HUES48 (cell line): ENCODE measurements at regions not wholly inside any gene's neighbourhood (a gene's known extent, or its start where the extent isn't known, plus 50 kb on each side); places are given as distances from the start of the nearest gene placed in this dataset.
"Not testable (repeated sequence)": the region's sequence is repeated elsewhere in the genome, so short reads cannot be mapped to it uniquely, and the experiment has no call there.

Experiments
- H3K27ac ChIP-seq: one replicate; pipeline ENCODE4 v1.7.0; 2013; ENCODE audit warnings: low read depth, low read length, inconsistent platforms
- H3K27me3 ChIP-seq: 2 replicates; pipeline ENCODE4 v1.6.1; 2013; ENCODE audit warnings: mild to moderate bottlenecking, low read length; ENCODE audit not compliant: control insufficient read depth, insufficient read depth
- H3K36me3 ChIP-seq: 2 replicates; pipeline ENCODE4 v1.6.1; 2013; ENCODE audit warnings: low read length; ENCODE audit not compliant: control insufficient read depth, insufficient read depth
- H3K4me1 ChIP-seq: 2 replicates; pipeline ENCODE4 v1.6.1; 2013; ENCODE audit warnings: mild to moderate bottlenecking, low read length; ENCODE audit not compliant: control insufficient read depth, insufficient read depth
- H3K4me3 ChIP-seq: 2 replicates; pipeline ENCODE4 v1.5.1; 2013; ENCODE audit warnings: mild to moderate bottlenecking, low read depth, low read length
- H3K9ac ChIP-seq: 2 replicates; pipeline ENCODE4 v1.6.1; 2013; ENCODE audit warnings: mild to moderate bottlenecking, low read depth, low read length, moderate library complexity
- H3K9me3 ChIP-seq: 2 replicates; pipeline ENCODE4 v1.6.1; 2013; ENCODE audit warnings: low read length; ENCODE audit not compliant: control insufficient read depth, insufficient read depth

DNA sequence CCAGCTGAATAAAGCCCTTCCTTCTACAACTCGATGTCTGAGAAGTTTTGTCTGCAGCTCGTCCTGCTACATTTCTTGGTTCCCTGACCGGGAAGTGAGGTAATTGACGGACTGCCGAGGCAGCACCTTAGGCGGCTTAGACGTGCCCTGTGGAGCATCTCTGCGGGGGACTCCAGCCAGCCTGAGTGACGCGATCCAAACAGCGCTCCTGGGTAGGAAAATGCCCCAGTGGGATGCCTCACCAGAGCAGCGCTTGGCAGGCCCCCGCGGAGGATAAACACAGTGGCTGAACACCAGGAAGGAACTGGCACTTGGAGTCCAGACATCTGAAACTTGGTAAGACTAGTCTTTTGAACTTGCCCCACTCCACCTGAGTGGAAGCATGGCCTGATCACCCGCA, 737.3 kb downstream of the COL12A1 start:
- not testable (repeated sequence) for H3K27ac ChIP-seq, H3K4me1 ChIP-seq, H3K9me3 ChIP-seq, H3K9ac ChIP-seq, H3K36me3 ChIP-seq, H3K4me3 ChIP-seq, H3K27me3 ChIP-seq

DNA sequence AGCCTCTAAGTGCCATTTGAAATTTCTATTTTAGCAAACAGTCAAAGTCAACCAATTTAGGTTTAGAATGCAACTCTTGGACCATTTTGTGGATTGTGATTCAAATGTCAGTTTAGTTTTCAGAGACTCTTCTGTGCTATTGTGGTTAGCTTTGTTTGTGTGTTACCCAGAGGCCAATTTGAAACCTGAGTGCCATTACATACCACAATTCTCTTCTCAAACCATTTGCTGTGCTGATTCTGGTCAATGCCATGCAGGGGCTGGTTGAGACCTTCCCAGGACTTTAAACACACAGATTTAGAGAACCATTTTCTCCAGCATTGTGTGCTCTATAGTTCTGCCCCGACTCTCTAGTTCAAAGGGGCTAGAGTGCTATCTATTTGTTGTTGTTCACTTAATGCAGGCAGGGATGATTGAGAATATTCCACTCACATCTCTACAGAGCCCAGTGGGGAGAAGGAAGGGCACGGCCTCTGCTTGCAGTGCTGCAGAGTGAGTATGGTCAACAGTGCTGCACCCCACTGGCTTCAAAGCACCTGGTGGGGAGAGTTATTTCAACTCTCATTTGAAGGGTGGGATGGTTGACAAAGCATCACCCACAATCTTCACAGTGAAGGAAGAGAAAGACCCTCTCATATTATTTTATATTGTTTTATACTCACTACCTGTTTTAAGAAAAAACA, 738.2 kb downstream of the COL12A1 start:
- no peak overlapping the region for H3K4me3 ChIP-seq
- peaks cover 6% of the 10 kb centered on the region for H3K4me1 ChIP-seq
- H3K36me3 ChIP-seq: no peaks in the 10 kb centered on the region
- no peaks in the 10 kb centered on the region for H3K9me3 ChIP-seq
- H3K27me3 ChIP-seq: no peaks in the 10 kb centered on the region
- H3K9ac ChIP-seq: no peak overlapping the region
- no peak overlapping the region for H3K27ac ChIP-seq

DNA sequence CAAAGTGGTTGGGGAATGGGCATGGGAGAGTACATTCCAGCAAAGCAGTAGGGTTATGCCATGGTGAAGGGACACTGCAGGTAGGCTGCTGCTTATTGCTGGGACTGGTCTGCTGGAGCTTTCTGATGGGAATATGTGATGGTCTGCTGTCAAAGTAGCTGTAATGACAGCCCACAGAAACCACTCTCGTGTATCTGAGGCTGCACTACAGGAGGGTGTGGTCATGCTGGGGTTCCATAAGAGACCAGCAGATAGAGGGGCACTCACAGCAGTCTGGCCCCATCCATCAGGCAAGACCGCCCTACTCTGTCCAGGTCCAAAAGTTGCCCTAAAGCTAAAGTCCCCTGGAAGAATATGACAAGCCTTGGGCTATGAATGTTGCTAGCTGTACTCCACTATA, 739.3 kb downstream of the COL12A1 start:
- Histone ChIP-seq H3K27me3 (no peaks in the 10 kb centered on the region), H3K4me3 (no peak overlapping the region), H3K9ac (no peak overlapping the region), H3K27ac (no peak overlapping the region), H3K36me3 (no peaks in the 10 kb centered on the region), H3K9me3 (no peaks in the 10 kb centered on the region), H3K4me1 (peaks cover 6% of the 10 kb centered on the region)

DNA sequence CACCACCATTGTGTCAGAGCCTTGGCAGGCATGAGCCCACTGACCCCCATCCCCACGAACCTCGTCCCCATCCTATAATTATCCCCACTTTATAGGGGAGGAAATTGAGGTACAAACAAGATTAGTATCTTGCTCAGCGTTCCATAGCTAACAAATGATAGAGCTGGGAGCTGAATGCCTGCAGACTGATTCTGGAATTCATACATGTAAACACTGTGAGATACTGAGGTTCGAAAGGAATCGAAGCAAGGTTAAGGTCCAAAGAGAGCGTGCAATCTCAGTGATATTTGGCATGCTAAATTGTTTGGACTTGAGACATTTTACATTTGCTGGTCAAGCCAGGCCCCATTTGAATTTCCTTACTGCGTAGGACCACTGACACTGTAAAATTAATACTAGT, 746.6 kb downstream of the COL12A1 start:
- H3K36me3 ChIP-seq: no peaks in the 10 kb centered on the region
- H3K9ac ChIP-seq: no peak overlapping the region
- H3K27me3 ChIP-seq: no peaks in the 10 kb centered on the region
- H3K27ac ChIP-seq: no peak overlapping the region
- H3K4me1 ChIP-seq: no peaks in the 10 kb centered on the region
- no peaks in the 10 kb centered on the region for H3K9me3 ChIP-seq
- no peak overlapping the region for H3K4me3 ChIP-seq

DNA sequence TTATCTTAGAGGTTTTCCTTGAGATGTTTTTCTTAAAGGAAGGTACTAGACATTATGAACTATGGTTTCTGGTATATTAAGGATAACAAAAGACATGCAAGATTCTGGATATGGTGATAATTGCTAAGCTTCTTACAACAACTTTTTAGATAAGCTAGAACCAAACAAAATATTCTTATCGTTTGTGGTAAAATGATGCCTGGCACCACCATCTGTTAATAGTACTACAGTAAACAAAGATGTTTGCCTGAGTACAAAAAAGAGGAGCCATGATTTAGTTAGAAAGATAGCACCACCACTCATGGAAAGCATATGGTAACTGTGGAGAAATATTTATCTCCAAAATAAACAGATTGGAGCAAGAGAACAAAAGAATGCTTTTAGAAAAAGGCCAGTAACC, 747.3 kb downstream of the COL12A1 start:
- no peak overlapping the region for H3K27ac ChIP-seq
- no peak overlapping the region for H3K9ac ChIP-seq
- no peak overlapping the region for H3K4me3 ChIP-seq
- no peaks in the 10 kb centered on the region for H3K36me3 ChIP-seq
- H3K27me3 ChIP-seq: no peaks in the 10 kb centered on the region
- no peaks in the 10 kb centered on the region for H3K9me3 ChIP-seq
- no peaks in the 10 kb centered on the region for H3K4me1 ChIP-seq

DNA sequence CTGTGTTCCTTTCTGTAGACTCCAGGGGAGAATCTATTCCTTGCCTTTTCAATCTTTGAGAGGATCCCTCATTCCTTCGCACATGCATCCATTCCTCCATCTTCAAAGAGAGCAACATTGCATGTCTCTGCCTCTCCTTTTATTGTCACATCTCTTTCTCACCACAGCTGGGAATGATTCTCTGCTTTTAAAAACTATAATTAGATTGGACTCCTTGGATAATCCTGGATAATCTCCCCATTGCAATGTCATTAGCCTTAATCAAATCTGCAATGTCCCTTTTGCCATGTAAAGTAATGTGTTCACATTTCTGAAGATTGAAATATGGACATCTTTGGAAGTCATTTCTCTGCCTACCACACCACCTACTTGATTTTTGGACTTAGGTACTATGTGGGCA, 750.1 kb downstream of the COL12A1 start:
- Histone ChIP-seq H3K4me3 (no peak overlapping the region), H3K9ac (no peak overlapping the region), H3K36me3 (no peaks in the 10 kb centered on the region), H3K4me1 (no peaks in the 10 kb centered on the region), H3K27ac (no peak overlapping the region), H3K27me3 (no peaks in the 10 kb centered on the region), H3K9me3 (no peaks in the 10 kb centered on the region)

DNA sequence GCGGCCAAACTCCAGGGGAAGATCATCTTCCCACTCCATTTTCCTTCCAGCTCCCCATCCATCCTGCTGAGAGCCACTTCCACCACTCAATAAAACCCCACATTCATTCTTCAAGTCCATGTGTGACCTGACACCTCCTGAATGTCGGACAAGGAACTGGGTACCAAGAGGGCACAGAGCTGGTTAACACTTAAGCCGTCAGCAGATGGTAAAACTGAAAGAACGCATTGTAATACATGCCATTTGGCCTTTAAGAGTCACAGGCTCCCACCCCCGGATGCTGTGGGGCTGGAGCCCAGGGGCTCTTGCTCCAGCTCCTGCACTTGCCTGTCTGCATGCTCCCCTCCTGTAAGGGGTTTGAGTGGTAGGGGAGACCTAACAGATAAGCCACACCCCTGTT, 753.9 kb downstream of the COL12A1 start:
- no peaks in the 10 kb centered on the region for H3K36me3 ChIP-seq
- no peaks in the 10 kb centered on the region for H3K4me1 ChIP-seq
- no peak overlapping the region for H3K9ac ChIP-seq

DNA sequence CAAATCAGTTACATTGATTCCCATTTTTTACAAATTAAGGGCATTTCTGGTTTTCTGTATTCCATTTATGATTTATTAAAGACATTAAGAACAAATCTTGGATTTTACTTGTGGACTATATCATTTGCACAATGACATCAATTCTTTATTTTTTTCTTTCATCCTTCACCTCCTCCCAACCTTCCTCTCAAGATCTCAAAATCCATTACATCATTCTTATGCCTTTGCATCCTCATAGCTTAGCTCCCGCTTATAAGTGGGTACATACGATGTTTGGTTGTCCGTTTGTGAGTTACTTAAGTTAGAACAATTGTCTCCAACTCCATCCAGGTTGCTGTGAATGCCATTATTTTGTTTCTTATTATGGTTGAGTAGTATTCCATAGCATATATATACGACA, 752.8 kb downstream of the CD109 start:
- Histone ChIP-seq H3K36me3 (no peaks in the 10 kb centered on the region), H3K4me3 (no peak overlapping the region), H3K4me1 (no peaks in the 10 kb centered on the region), H3K9me3 (no peaks in the 10 kb centered on the region), H3K27me3 (no peaks in the 10 kb centered on the region), H3K27ac (no peak overlapping the region), H3K9ac (no peak overlapping the region)

More for the DNA sequence above, 753.9 kb downstream of the COL12A1 start:
- Histone ChIP-seq H3K4me3 (no peak overlapping the region), H3K9me3 (no peaks in the 10 kb centered on the region), H3K27me3 (no peaks in the 10 kb centered on the region), H3K27ac (no peak overlapping the region)

DNA sequence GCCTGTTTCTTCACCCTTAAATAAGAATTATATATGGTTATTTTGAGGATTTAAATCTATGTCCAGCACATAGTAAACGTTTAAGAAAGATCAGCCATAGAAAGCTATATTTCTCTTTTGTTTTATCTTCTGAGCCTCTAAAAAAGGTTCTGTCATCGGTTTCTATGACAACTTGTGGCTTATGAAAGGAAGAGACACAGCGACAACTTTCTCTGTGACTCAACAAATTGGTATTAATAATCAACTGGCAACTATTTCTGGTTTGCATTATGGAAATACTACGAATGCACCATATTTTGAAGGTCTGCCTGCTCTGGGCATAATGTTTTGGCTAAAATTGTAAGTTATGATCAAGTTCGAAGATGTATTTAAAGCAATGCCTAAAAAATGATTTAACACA, 751.0 kb downstream of the CD109 start:
- H3K9me3 ChIP-seq: no peaks in the 10 kb centered on the region
- no peaks in the 10 kb centered on the region for H3K27me3 ChIP-seq
- no peaks in the 10 kb centered on the region for H3K4me1 ChIP-seq
- H3K36me3 ChIP-seq: no peaks in the 10 kb centered on the region
- no peak overlapping the region for H3K27ac ChIP-seq
- H3K4me3 ChIP-seq: no peak overlapping the region
- H3K9ac ChIP-seq: no peak overlapping the region

DNA sequence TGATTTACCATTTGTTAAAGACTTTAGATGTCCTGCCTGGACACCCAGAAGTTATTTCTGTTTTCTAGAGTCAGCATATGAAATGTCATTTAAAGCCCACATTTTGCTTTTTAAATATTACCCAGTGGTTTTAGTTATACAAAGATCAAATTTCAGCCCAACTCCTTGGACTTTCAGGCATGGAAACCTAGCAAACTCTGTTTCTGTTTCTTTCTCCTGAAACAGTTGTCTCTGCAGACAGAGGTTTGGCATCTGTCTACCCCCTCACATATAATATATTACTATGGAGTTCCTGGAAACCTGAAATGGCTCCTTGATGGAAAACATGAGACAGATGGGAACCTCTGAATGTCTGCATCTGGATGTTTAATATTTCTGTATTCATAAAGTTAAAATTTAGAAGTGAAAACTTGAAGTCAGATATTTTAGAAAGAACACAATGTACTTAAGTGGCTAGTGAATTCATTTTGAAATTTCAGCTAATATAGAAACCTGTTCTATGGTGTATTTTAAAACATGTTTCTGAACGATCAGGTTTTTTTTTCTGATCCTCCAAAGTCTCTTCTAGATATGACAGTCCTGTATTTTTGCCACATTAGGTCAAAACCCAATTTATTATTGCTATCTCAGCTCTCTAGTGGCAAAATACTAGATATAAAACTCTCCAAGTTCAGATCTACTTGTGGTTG, 743.3 kb downstream of the CD109 start:
- Histone ChIP-seq H3K36me3 (no peaks in the 10 kb centered on the region), H3K27me3 (no peaks in the 10 kb centered on the region), H3K9ac (no peak overlapping the region), H3K4me3 (no peak overlapping the region), H3K9me3 (no peaks in the 10 kb centered on the region), H3K27ac (no peak overlapping the region), H3K4me1 (no peaks in the 10 kb centered on the region)

DNA sequence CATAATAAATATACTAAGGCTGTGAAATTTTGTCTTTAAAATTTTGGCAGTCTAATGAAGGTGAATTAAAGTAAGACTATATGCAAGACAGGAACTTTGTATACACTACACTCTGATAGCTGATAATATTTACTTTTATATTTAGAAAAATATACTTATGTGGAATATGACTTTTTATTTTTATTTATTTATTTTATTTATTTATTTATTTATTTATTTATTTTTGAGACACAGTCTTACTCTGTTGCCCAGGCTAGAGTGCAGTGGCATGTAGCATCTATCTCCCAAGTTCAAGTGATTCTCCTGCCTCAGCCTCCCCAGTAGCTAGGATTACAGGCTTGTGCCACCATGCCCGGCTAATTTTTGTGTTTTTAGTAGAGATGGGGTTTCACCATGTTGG, 742.4 kb downstream of the CD109 start:
- not testable (repeated sequence) for H3K4me3 ChIP-seq, H3K27me3 ChIP-seq, H3K9ac ChIP-seq

More for the DNA sequence above, 742.4 kb downstream of the CD109 start:
- not testable (repeated sequence) for H3K9me3 ChIP-seq, H3K4me1 ChIP-seq, H3K27ac ChIP-seq, H3K36me3 ChIP-seq
